Endothelial cell of umbilical vein (primary cell): ENCODE measurements at regions not wholly inside any gene's neighbourhood (a gene's known extent, or its start where the extent isn't known, plus 50 kb on each side); places are given as distances from the start of the nearest gene placed in this dataset.

Source experiments
- BruUV-seq: library from RNA; stranded (reverse); fragments of 400-500 nt; replicated peaks from 2 replicates; lab custom pipeline; 2021; lab: Mats Ljungman, UMichigan
- CTCF ChIA-PET: fragments of 300-600, 350-600 bp; sonication (Branson Sonifier 250); formaldehyde crosslinking; loops from one replicate; lab custom pipeline; 2021; ENCODE audit warnings: antibody characterized with exemption, inconsistent platforms; lab: Charles Lee
- POLR2A ChIA-PET: fragments of 300-600, 350-600 bp; sonication (Branson Sonifier 250); formaldehyde crosslinking; loops from one replicate; lab custom pipeline; 2021; ENCODE audit warnings: antibody characterized with exemption, inconsistent platforms; lab: Charles Lee
- DNase-seq: peaks from one replicate; pipeline ENCODE4 v3.0.0-alpha.2; 2011; ENCODE audit warnings: low read depth, low spot score
- FAIRE-seq: peaks from 2 replicates; lab custom pipeline; 2011; peaks lifted over from hg19 to GRCh38; lab: Jason Lieb, UNC
- H2AFZ ChIP-seq: 2 replicates; pipeline ENCODE4 v1.6.0; 2012; ENCODE audit warnings: low read depth, low read length, control low read depth, inconsistent platforms
- H3K27ac ChIP-seq: 2 replicates; pipeline ENCODE4 v1.5.1; 2011; ENCODE audit warnings: low read depth, mild to moderate bottlenecking, control low read depth, low read length, moderate library complexity; ENCODE audit not compliant: insufficient read depth
- H3K27me3 ChIP-seq, 2 experiments: 2 replicates each; pipeline versions ENCODE4 v1.6.0 to v1.6.1; 2011; ENCODE audit warnings: low read length in 2 of 2, mixed read lengths in 1 of 2; ENCODE audit not compliant: control insufficient read depth in 2 of 2, insufficient read depth in 2 of 2
- H3K36me3 ChIP-seq, 2 experiments: 2 replicates in 1 of 2; 3 replicates in 1 of 2; pipeline ENCODE4 v1.5.1; 2011; ENCODE audit warnings: low read length in 2 of 2, mild to moderate bottlenecking in 1 of 2, moderate library complexity in 1 of 2; ENCODE audit not compliant: control insufficient read depth in 2 of 2, insufficient read depth in 2 of 2; ENCODE audit errors: extremely low read depth in 1 of 2
- H3K4me1 ChIP-seq: 3 replicates; pipeline ENCODE4 v1.5.1; 2011; ENCODE audit warnings: mild to moderate bottlenecking, low read length; ENCODE audit not compliant: control insufficient read depth, insufficient read depth; ENCODE audit errors: extremely low read depth
- H3K4me2 ChIP-seq: 2 replicates; pipeline ENCODE4 v1.6.1; 2011; ENCODE audit warnings: low read length, control low read depth, mixed read lengths; ENCODE audit not compliant: insufficient read depth
- H3K4me3 ChIP-seq, 3 experiments: fragments of 200-600 bp in 1 of 3; sonication (generic), shearing (Covaris generic) in 1 of 3; replicated peaks in 1 of 3; 2 replicates each; pipeline ENCODE4 v1.5.1; 2011 to 2016; ENCODE audit warnings: control low read depth in 3 of 3, low read length in 3 of 3, mild to moderate bottlenecking in 2 of 3, inconsistent platforms in 1 of 3, low read depth in 1 of 3, moderate library complexity in 1 of 3; ENCODE audit not compliant: insufficient read depth in 1 of 3
- H3K79me2 ChIP-seq: 2 replicates; pipeline ENCODE4 v1.6.0; 2012; ENCODE audit warnings: low read length, inconsistent platforms; ENCODE audit not compliant: control insufficient read depth, insufficient read depth
- H3K9ac ChIP-seq: replicated peaks from 2 replicates; pipeline ENCODE3; 2011; ENCODE audit warnings: low read length, control low read depth; ENCODE audit not compliant: insufficient read depth; ENCODE audit errors: extremely low read depth
- H3K9me1 ChIP-seq: replicated peaks from 3 replicates; pipeline ENCODE4 v1.6.0; 2011; ENCODE audit warnings: mild to moderate bottlenecking, low read length; ENCODE audit not compliant: control insufficient read depth, insufficient read depth; ENCODE audit errors: extremely low read depth
- H3K9me3 ChIP-seq: replicated peaks from 2 replicates; pipeline ENCODE4 v1.5.1; 2012; ENCODE audit warnings: low read length, inconsistent platforms; ENCODE audit not compliant: control insufficient read depth, insufficient read depth
- H4K20me1 ChIP-seq: replicated peaks from 2 replicates; pipeline ENCODE3; 2011; ENCODE audit warnings: mild to moderate bottlenecking, low read length; ENCODE audit not compliant: control insufficient read depth, insufficient read depth; ENCODE audit errors: extremely low read depth
- GATA2 ChIP-seq: IDR thresholded peaks from 2 replicates; pipeline ENCODE4 v1.7.0; 2011; ENCODE audit warnings: low read depth, mild to moderate bottlenecking, moderate library complexity, mixed read lengths, low read length; ENCODE audit not compliant: insufficient read length, insufficient read depth
- MAX ChIP-seq: IDR thresholded peaks from 2 replicates; pipeline ENCODE4 v1.6.1; 2011; ENCODE audit not compliant: insufficient read depth, insufficient read length
- POLR2A ChIP-seq: IDR thresholded peaks from 2 replicates; pipeline ENCODE4 v1.6.1; 2012; ENCODE audit warnings: low read depth, mild to moderate bottlenecking, control low read depth, low read length
- dilution Hi-C: fragments of 300-500 bp; cut with MboI; formaldehyde crosslinking; loops from one replicate; pipeline ENCODE4 v1.15.0; 2019; ENCODE audit warnings: low sequenced_read_pairs; ENCODE audit not compliant: extremely low pct_ligation_motif_present
- intact Hi-C: fragments of 100-400 bp; cut with micrococcal nuclease; formaldehyde crosslinking; loops from one replicate; pipeline ENCODE4 v1.10.0; 2022

- DNase-seq (no peak), FAIRE-seq (no peak)
- H3K4me1 ChIP-seq: no peaks in the 10 kb centered on the region
- TF ChIP-seq MAX (no peak), GATA2 (no peak)
- POLR2A ChIA-PET: no interaction called here
- H2AFZ ChIP-seq: no peak overlapping the region
- H3K9me3 ChIP-seq: no peaks in the 10 kb centered on the region
- no peak overlapping the region for H3K9ac ChIP-seq
- H3K4me2 ChIP-seq: no peak overlapping the region
- no peaks in the 10 kb centered on the region for H3K36me3 ChIP-seq
- CTCF ChIA-PET: no interaction called here
- intact Hi-C loops (no loop called here), dilution Hi-C loops (no loop called here)
- no peak overlapping the region for H3K27ac ChIP-seq
- H3K79me2 ChIP-seq: no peaks in the 10 kb centered on the region
- H3K27me3 ChIP-seq: no peaks in the 10 kb centered on the region
- H3K4me3 ChIP-seq: no peak overlapping the region
- H3K9me1 ChIP-seq: no peaks in the 10 kb centered on the region
- no peaks in the 10 kb centered on the region for H4K20me1 ChIP-seq
- BruUV-seq: no TSS peak
Observed at GRCh38 chr5:88063813-88064212, 204.8 kb downstream of the TMEM161B start.

- Histone ChIP-seq H4K20me1 (no peaks in the 10 kb centered on the region), H3K4me2 (no peak overlapping the region), H3K36me3 (no peaks in the 10 kb centered on the region), H3K79me2 (no peaks in the 10 kb centered on the region), H3K4me3 (no peak overlapping the region), H3K4me1 (no peaks in the 10 kb centered on the region), H3K27me3 (no peaks in the 10 kb centered on the region), H3K9me3 (no peaks in the 10 kb centered on the region), H3K27ac (no peak overlapping the region), H3K9ac (no peak overlapping the region), H3K9me1 (no peaks in the 10 kb centered on the region), H2AFZ (no peak overlapping the region)
- dilution Hi-C loops (no loop called here), intact Hi-C loops (no loop called here)
- BruUV-seq: no TSS peak
- ChIA-PET POLR2A (no interaction called here), CTCF (no interaction called here)
- no peak for TF ChIP-seq POLR2A
- DNase-seq (no peak), FAIRE-seq (no peak)
Observed at GRCh38 chr5:88060194-88060593, 208.5 kb downstream of the TMEM161B start.
